Head of caudate nucleus (tissue), 42 donors: ENCODE measurements at regions not wholly inside any gene's neighbourhood (a gene's known extent, or its start where the extent isn't known, plus 50 kb on each side); places are given as distances from the start of the nearest gene placed in this dataset.

Source experiments
- DNase-seq, 42 donors: peaks; one replicate each; pipeline versions ENCODE4 v3.0.0 to v3.0.0-alpha.2; 2020 to 2021; ENCODE audit warnings: mixed read lengths in 7 of 42
- intact Hi-C: fragments of 100-400 bp; cut with DNase I; formaldehyde crosslinking; loops from one replicate; pipeline ENCODE4 v1.15.0; 2022

DNA sequence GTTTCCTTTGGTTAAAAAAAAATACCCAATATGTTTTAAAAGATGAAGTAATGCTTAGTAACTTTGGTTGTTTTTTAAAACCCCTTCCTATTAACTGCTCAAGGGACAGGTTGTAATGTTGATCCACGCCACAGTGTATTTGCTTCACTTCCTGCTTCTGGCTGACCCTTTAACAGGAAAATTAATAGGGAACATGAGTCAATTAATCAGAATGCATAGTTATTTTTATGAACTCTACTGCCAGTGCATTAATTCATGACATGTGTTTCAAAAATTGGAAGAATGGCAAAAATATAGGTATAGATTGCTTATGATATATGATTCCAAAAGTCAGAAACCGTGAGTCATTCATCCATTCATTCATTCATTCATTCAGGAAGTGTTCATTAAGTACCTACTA is 204.8 kb downstream of the SETD4 start:
- no peak for DNase-seq
- intact Hi-C loops, result no loop called here

DNA sequence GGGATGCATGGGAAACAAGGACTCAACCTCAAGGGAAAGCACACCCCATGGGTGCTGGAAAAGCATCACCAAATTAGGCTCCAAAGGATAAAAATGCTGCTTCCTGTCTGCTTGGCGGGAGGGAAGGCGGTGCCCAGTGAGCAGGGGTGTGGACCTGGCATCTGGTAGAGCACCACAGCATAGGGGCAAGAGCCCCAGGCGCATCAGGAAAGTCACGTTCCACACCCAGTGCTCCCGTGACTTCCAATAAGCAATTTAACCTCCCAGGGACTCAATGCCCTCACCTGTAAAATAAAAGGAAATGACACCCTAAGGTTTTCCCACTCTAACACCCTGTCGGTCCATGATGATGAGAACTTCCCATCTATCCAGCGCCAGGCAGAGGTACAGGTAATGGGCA is 206.0 kb downstream of the SETD4 start:
- intact Hi-C loops, result no loop called here
- no peak for DNase-seq

DNA sequence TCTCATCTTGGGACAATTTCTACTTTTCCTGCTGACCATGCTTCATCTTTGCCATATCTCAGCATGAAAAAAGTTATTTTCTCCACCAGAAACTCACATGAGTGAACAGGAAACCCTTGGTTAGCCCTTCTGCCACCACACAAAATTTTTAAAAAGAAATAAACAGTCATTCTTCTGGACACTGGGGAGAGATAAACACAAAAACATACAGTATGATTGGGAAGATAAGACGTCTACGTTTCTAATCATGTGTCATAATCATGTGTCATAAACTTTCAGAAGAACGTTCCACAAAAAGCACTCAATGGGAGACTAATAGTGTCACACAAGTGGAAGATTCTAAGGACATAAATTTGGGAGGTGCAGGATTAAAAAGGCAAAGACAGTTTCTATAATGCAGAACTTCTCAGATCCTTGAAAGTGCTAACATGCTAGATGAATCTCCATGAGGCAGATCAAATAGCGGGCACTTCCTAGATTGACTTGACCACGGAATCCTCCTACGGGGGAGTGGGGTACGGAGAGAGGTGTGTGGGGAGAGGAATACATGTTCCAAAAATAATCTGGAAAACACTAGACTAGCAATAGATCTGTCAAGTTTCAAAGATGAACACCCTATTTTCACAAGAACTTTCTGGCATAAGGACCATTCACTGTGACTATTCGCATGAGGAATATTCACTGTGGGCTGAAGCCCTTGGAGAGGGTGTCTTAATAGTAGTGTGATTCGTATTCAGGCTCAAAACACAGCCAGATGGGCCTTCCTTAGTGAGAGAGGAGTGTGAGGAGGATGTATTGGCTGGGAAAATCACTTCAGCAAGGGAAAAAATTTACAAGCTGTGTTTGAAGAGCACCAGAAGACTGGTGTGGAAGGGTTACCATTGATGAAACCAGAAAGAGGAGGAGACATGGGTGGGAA is 206.7 kb downstream of the SETD4 start:
- DNase-seq, result no peak
- intact Hi-C loops, result no loop called here

GRCh38 chr21:35852820-35853219 is 207.5 kb downstream of the SETD4 start:
- DNase-seq, result no peak
- intact Hi-C loops, result no loop called here

DNA sequence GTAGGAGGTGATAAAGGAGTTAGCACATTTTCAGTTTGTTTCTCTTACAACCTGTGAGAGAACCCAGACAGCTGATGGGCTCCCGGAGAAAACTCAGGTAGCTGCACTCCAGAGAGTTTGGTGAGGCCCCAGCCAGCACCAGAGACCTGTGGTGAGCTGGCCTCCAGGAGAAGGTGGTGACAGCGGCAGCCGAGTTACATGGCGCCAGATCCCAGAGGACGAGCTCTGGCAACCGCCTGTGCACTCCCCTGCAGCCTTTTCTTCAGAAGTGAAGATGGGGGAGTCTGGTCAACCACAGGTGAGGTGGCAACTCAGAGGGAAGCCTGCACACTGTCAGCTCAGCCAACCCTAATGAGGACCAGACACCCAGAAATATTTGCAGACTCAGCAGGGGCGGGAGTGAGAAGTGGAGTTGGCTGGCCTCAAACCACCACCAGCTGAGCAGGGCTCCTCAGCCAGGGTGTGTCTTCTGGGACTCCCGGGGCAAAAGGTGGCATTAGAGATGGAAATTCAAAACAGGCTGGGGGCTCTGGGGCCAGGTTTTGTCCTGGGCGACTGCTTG is 209.7 kb downstream of the SETD4 start:
- DNase-seq, result no peak
- intact Hi-C loops, result no loop called here

GRCh38 chr21:35850029-35850428 is 210.3 kb downstream of the SETD4 start:
- DNase-seq, result no peak
- intact Hi-C loops, result no loop called here

DNA sequence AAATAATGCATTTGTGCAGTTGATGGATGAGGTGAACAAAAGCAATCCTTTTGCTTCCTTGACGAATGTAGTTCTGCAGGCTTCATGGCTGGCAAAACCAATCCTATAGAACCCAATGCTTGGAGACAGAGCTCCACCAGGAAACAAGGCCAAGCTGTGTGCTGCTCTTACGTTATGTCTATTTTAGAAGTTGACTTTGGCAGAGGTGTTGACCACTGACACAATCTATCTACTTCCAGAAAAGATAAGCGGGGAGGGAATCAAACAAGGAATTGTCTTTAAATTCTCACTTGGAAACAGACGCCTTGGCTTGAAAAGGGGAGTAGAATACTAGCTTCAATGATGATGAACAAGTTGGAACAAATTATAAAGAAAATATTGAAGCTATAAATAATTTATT is 211.2 kb downstream of the SETD4 start:
- no peak for DNase-seq
- intact Hi-C loops, result no loop called here

- intact Hi-C loops, result no loop called here
- DNase-seq, result no peak
Measured at GRCh38 chr21:35843911-35844667, 216.2 kb downstream of the SETD4 start.

- no peak for DNase-seq
Measured at GRCh38 chr21:35840949-35841348, 219.4 kb downstream of the SETD4 start.

DNA sequence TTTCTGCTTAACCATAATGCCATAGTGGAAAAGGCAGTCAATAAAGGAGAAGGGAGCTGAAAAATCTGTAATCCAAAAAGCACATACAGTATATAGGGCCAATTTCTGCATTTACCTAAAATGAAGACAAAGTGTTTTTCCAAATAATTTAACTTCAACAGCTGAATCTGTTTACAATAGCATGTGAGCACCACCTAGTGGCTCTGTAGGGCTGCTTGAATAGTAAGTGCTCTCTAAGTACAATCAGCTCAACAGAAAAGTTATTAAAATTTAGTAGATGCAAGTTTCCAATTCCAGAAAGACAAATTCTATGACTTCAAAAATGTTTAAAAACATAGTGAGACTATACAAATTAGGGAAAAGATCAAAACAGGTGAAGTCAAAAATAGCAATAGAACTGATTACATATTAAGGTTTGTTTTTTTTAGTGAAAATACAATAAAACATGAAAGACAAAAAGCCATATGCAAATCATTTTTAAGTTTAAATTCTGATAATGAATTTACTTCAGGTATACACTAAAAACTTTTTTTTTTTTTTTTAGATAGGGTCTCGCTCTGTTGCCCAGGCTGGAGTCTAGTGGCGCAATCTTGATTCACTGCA is 220.0 kb downstream of the SETD4 start:
- peak in 36 of 42 donors; percentile 18 to 79 (median 54) for DNase-seq
- intact Hi-C loops, result no loop called here

More at GRCh38 chr21:35840949-35841348, 219.4 kb downstream of the SETD4 start:
- intact Hi-C loops, result no loop called here

DNA sequence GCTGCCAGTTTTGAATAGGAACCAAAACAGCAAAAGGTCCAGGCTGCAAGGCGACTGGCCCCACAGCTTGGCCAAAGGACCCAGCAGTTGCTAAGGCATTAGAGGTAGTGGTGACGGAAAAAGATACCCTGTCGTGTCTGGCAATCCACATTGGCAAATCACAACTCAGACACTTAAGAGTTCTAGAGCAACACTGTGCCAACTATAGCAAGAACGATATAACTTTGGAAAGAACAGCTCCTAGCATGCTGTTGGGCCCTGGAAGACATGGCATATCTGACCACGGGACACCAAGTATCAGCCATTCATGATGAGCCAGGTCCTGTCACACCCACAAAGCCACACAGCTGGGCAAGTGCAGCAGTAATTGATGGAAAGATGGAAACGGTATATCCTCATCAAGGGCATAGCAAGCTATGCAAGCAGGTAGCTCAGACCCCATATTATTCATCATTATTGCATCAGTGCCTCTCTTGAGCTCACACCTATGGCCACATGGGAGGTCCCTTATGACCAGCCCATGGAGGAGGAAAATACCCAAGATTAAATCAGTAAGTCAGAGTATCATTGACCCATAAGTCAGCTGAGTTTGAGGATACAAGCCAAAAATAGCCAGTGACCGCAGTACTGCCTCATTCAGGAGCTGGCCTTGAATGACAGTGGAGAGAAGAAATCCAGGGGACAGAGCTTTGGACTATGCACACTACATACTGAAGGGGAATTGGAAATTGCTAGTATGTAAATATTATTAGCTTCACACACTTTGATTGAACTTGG is 221.2 kb downstream of the SETD4 start:
- intact Hi-C loops, result loop anchor here (5.0 kb wide), 1 partner anchor 1092 kb away; no protein-coding TSS in a partner anchor

DNA sequence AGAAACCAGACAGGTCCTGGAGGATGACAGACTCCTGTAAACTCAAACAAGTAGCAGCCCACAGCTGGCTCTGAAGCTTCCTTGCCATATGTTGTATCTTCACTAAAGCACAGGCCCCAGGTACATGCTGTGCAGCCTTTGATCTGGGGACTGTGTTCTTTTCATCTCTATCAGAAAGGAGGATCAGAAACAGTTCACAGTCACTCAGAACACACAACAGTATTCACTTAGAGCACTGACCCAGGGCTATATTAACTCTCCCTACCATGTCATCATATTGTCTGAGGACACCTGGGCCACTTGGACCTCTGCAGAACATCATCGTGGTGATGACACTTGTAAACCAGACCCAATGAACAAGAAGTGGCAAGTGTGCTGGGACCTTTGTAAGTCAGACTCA is 222.0 kb downstream of the SETD4 start:
- intact Hi-C loops, result loop anchor here (5.0 kb wide), 1 partner anchor 1091 kb away; no protein-coding TSS in a partner anchor
- DNase-seq, result peak in 1 of 42 donors; percentile 13

More for the DNA sequence above, 221.2 kb downstream of the SETD4 start:
- DNase-seq, result no peak

DNA sequence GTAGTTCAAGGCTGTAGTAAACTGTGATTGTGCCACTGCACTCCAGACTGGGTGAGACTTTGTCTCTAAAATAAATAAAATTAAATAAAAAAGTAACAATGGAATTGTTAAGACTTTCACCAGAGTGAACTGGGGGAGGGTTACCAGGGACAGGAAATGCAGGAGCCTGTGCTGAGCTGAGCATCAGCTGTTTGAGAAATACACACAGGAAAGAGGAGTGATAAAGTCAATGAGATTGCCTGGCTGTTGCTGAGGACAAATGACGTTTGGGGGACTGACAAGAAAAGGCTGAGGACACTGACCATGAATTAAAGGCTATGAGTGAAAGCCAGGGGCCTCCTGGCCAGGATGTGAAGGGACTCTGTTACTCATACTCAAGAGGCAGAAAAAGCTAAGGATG is 226.3 kb downstream of the SETD4 start:
- intact Hi-C loops, result no loop called here
- peak in 1 of 42 donors; percentile 9 for DNase-seq

GRCh38 chr21:35833388-35833787 is 226.9 kb downstream of the SETD4 start:
- intact Hi-C loops, result no loop called here
- DNase-seq, result peak in 1 of 42 donors; percentile 18

DNA sequence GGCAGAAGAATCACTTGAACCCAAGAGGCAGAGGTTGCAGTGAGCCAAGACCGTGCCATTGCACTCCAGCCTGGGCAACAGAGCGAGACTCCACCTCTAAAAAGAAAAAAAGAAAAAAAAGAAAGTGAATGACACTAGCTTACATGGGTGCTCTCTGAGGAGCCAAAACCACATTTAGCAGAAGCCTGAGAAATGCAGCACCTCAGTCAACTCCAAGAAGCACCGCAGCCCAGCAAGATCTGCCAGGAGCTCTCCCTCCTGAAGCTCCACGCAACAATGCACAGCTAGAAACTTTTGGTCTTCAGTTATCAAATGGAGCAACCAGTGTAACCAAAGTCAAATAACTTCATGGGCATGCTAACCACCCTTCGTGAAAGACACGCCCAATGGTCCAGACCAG is 229.1 kb downstream of the SETD4 start:
- intact Hi-C loops, result no loop called here
- DNase-seq, result no peak

GRCh38 chr21:35829067-35829466 is 231.3 kb downstream of the SETD4 start:
- intact Hi-C loops, result no loop called here
- peak in 2 of 42 donors; percentile 7 to 16 for DNase-seq

- no peak for DNase-seq
- intact Hi-C loops, result no loop called here
Measured at GRCh38 chr21:35828161-35828560, 232.2 kb downstream of the SETD4 start.

GRCh38 chr21:35827004-35827403 is 233.3 kb downstream of the SETD4 start:
- DNase-seq, result no peak
- intact Hi-C loops, result no loop called here
